Activated CD8-positive, alpha-beta T cell treated with anti-CD3 and anti-CD28 coated beads for 36 hours (primary cell): ENCODE measurements at regions not wholly inside any gene's neighbourhood (a gene's known extent, or its start where the extent isn't known, plus 50 kb on each side); places are given as distances from the start of the nearest gene placed in this dataset.

Experiments
- ATAC-seq: fragments of 200-7000 bp; cut with Tn5 transposase; one replicate; pipeline ENCODE4 v1.10.0; 2021; ENCODE audit warnings: mild to moderate bottlenecking, moderate library complexity
- CTCF ChIA-PET: fragments of 350-600 bp; sonication (Branson Sonifier 250); formaldehyde crosslinking; loops from one replicate; lab custom pipeline; 2021; ENCODE audit warnings: antibody characterized with exemption; lab: Charles Lee
- POLR2A ChIA-PET: fragments of 350-600 bp; sonication (Branson Sonifier 250); formaldehyde crosslinking; loops from one replicate; lab custom pipeline; 2021; ENCODE audit warnings: antibody characterized with exemption; lab: Charles Lee
- DNase-seq: peaks from one replicate; pipeline ENCODE4 v3.0.0-alpha.2; 2020
- H3K27ac Mint-ChIP-seq: one replicate; pipeline ENCODE4 v1.8.0; 2021; ENCODE audit warnings: mild to moderate bottlenecking, mixed read lengths
- H3K27me3 Mint-ChIP-seq: one replicate; pipeline ENCODE4 v1.8.0; 2021; ENCODE audit warnings: mixed read lengths
- H3K36me3 Mint-ChIP-seq: one replicate; pipeline ENCODE4 v1.8.0; 2021; ENCODE audit warnings: low read depth, mixed read lengths
- H3K4me1 Mint-ChIP-seq: one replicate; pipeline ENCODE4 v1.8.0; 2021; ENCODE audit warnings: low read depth, mixed read lengths
- H3K4me3 Mint-ChIP-seq: one replicate; pipeline ENCODE4 v1.8.0; 2021; ENCODE audit warnings: mild to moderate bottlenecking, moderate library complexity, mixed read lengths
- H3K9me3 Mint-ChIP-seq: one replicate; pipeline ENCODE4 v1.8.0; 2021; ENCODE audit warnings: mixed read lengths
- CTCF ChIP-seq: fragments of 200-600 bp; IDR thresholded peaks from one replicate; pipeline ENCODE4 v1.8.0; 2022; ENCODE audit warnings: antibody characterized with exemption, mild to moderate bottlenecking
- intact Hi-C: fragments of 100-400 bp; cut with micrococcal nuclease; formaldehyde crosslinking; loops from one replicate; pipeline ENCODE4 v1.10.0; 2022

- Mint-ChIP-seq H3K27me3 (peaks cover 4% of the 10 kb centered on the region), H3K36me3 (no peaks in the 10 kb centered on the region), H3K9me3 (no peaks in the 10 kb centered on the region), H3K4me1 (peaks cover 4% of the 10 kb centered on the region), H3K27ac (no peak overlapping the region), H3K4me3 (no peak overlapping the region)
- TF ChIP-seq CTCF = no peak
- POLR2A ChIA-PET = no interaction called here
- DNase-seq = no peak
- CTCF ChIA-PET = no interaction called here
- intact Hi-C loops = no loop called here
- no peak for ATAC-seq
Measured at GRCh38 chr3:71903936-71904335, 119.0 kb upstream of the PROK2 start.

- intact Hi-C loops = no loop called here
- DNase-seq (no peak), ATAC-seq (no peak)
- no peak overlapping the region for H3K27ac Mint-ChIP-seq
- H3K9me3 Mint-ChIP-seq = no peaks in the 10 kb centered on the region
- peaks cover 4% of the 10 kb centered on the region for H3K4me1 Mint-ChIP-seq
- TF ChIP-seq CTCF = no peak
- POLR2A ChIA-PET = no interaction called here
- no peak overlapping the region for H3K4me3 Mint-ChIP-seq
- CTCF ChIA-PET = no interaction called here
- H3K36me3 Mint-ChIP-seq = no peaks in the 10 kb centered on the region
- H3K27me3 Mint-ChIP-seq = peaks cover 5% of the 10 kb centered on the region
Measured at GRCh38 chr3:71903112-71903495, 118.2 kb upstream of the PROK2 start.

- ChIA-PET CTCF (no interaction called here), POLR2A (interaction anchor here (1.1 kb wide), 1 partner anchor 11 kb away, joined by 4 read pairs; no protein-coding TSS in a partner anchor)
- no peak for DNase-seq
- Mint-ChIP-seq H3K27me3 (peaks cover 5% of the 10 kb centered on the region), H3K9me3 (no peaks in the 10 kb centered on the region), H3K4me1 (peaks cover 4% of the 10 kb centered on the region), H3K36me3 (no peaks in the 10 kb centered on the region), H3K27ac (no peak overlapping the region), H3K4me3 (no peak overlapping the region)
- intact Hi-C loops = no loop called here
- no peak for TF ChIP-seq CTCF
- ATAC-seq = no peak
Measured at GRCh38 chr3:71902258-71903111, 117.5 kb upstream of the PROK2 start.

GRCh38 chr3:71901645-71902044 is 116.7 kb upstream of the PROK2 start:
- peaks cover 5% of the 10 kb centered on the region for H3K27me3 Mint-ChIP-seq
- DNase-seq (no peak), ATAC-seq (no peak)
- intact Hi-C loops = no loop called here
- peaks cover 4% of the 10 kb centered on the region for H3K4me1 Mint-ChIP-seq
- ChIA-PET POLR2A (interaction anchor here (1.1 kb wide), 1 partner anchor 10 kb away, joined by 4 read pairs; no protein-coding TSS in a partner anchor), CTCF (no interaction called here)
- H3K27ac Mint-ChIP-seq = no peak overlapping the region
- no peaks in the 10 kb centered on the region for H3K36me3 Mint-ChIP-seq
- H3K4me3 Mint-ChIP-seq = no peak overlapping the region
- H3K9me3 Mint-ChIP-seq = no peaks in the 10 kb centered on the region
- no peak for TF ChIP-seq CTCF

- intact Hi-C loops = no loop called here
Measured at GRCh38 chr3:71900057-71900456, 115.1 kb upstream of the PROK2 start.

More at GRCh38 chr3:71900057-71900456, 115.1 kb upstream of the PROK2 start:
- H3K9me3 Mint-ChIP-seq = no peaks in the 10 kb centered on the region
- no peak overlapping the region for H3K4me3 Mint-ChIP-seq
- no peaks in the 10 kb centered on the region for H3K36me3 Mint-ChIP-seq
- H3K27me3 Mint-ChIP-seq = peaks cover 5% of the 10 kb centered on the region
- no peak overlapping the region for H3K27ac Mint-ChIP-seq
- ChIA-PET CTCF (no interaction called here), POLR2A (no interaction called here)
- ATAC-seq = no peak
- DNase-seq = no peak
- no peaks in the 10 kb centered on the region for H3K4me1 Mint-ChIP-seq
- no peak for TF ChIP-seq CTCF
